T-helper 2 cell treated with Interferon-gamma antibody and Interleukin-4, amounts not matched to agents 100 ng/mL and 5 ng/mL, for 36 hours (primary cell): ENCODE measurements at regions not wholly inside any gene's neighbourhood (a gene's known extent, or its start where the extent isn't known, plus 50 kb on each side); places are given as distances from the start of the nearest gene placed in this dataset.
"Not testable (repeated sequence)": the region's sequence is repeated elsewhere in the genome, so short reads cannot be mapped to it uniquely, and the experiment has no call there.

Experiments used
- intact Hi-C: fragments of 100-400 bp; cut with micrococcal nuclease; formaldehyde crosslinking; loops from one replicate; pipeline ENCODE4 v1.15.1; 2023

DNA sequence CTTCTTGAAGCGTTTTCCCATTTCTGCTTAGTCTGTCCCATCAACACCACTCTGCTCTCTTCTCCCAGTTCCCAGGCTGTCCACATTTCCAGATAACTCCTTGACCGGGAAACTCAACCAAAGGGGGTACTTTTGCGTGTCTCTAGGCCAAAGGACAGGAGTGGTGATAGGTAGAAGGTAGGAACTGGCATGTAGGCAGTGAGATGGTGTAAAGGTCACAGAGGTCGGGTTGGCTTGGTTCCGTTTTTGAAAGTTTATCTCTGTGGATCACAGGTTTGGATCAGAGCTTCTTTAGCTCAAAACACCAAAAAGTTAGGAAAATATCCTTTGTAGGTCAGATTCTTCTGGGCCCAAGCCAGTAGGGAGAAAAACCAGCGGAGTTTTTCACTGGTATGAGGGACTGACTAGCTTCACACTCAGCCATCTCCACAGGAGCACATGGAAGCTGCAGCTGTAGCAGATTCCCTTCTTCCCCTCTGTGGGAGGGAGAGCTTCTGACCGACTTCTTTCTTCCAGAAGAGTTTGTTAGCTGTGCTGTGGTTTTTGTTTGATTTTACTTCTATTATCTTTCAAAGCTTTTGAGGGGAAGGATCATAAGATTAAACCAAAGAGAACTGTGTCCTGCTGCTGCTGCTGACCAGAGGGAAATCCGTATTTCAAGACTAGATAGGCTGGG lies 98.4 kb upstream of the DMRT1 start:
- intact Hi-C loops, result no loop called here

DNA sequence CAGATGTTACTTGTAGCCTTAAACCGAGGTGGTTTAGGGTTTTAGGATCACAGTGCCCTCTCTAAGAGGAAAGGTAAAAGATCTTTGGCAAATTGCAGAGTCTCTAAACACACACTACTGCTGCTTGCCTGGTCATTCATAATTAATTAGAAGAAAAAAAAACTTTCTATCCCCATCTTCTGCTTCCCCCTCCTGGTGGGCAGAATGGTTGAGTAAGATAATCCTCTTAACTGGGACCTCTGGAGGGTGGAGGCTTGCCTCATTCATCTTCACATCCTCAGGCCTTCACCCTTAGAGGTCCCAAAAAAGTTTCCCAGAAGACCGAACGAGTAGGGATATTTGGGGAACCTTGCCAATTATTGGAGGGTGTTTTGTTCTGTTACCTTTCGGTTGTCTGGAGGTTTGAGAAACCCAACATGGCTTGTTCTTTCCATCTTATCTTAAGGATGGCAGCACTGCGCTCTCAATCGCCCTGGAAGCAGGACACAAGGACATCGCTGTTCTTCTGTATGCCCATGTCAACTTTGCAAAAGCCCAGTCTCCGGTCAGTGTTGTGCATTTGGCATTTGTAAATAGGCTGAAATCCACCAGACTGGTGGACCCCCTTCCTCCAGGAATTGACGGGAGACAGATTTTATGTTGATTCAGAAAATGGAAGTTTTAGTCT lies 97.3 kb upstream of the DMRT1 start:
- intact Hi-C loops, result no loop called here

DNA sequence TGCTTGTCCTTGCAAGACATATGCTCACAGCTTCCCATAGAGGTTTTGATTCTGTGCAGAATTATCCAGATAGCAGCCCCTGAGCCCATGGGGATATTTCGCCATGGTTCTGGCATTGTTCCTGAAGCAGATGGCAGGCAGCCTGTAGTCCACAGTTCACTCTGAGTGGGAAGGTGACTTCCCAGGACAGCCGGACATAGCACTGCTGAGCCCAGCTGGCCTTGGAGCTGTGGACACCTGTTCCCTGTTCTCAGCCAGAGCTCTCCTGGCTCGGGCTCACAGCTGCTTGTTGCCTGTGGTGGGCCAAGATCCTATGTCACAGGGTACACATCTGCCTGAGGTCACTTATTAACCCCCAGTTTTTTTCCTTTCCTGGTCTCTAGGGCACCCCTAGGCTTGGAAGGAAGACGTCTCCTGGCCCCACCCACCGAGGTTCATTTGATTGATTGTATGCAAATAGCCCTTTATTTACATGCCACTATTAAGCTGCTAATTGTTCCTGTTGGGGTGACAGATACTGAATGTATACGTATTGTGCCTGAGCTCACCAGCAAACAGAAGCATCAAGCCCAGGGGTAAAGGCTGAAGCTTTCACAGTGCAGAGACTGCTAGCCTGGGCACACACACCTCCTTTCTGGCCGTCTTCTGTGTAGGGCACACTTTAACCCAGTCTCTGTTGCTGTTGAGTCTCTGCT lies 96.6 kb upstream of the DMRT1 start:
- intact Hi-C loops, result loop anchor here (5.0 kb wide), 1 partner anchor 38 kb away; no protein-coding TSS in a partner anchor

DNA sequence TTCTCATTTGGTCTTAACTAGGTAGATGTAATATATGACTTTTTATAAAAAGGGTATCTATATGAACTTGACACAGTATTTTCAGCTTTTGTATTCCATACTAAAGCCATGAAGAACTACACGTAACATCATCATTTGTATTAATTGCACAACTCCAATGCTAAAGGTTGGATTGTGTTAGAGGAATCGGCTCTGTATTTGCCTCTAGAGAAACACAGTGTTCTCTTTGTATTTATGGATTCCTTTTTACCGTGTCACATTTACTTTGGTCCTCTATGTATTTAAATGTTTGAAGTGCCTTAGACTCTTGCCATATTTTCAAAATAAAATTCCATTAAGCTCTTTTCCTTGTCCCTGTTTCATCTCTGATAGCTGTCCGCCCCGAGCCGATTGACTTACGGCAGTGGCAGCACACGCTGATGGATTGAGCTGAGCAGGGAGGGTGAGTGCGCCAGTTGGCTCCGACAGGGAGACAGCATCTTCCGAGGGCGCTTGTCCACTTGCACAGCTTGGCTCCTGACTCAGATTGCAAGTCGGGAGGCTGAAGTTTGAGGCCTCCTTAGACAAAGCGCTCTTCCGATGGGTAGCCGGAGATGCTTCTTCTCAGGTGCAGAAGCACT lies 95.6 kb upstream of the DMRT1 start:
- intact Hi-C loops, result loop anchor here (5.0 kb wide), 1 partner anchor 39 kb away; no protein-coding TSS in a partner anchor

DNA sequence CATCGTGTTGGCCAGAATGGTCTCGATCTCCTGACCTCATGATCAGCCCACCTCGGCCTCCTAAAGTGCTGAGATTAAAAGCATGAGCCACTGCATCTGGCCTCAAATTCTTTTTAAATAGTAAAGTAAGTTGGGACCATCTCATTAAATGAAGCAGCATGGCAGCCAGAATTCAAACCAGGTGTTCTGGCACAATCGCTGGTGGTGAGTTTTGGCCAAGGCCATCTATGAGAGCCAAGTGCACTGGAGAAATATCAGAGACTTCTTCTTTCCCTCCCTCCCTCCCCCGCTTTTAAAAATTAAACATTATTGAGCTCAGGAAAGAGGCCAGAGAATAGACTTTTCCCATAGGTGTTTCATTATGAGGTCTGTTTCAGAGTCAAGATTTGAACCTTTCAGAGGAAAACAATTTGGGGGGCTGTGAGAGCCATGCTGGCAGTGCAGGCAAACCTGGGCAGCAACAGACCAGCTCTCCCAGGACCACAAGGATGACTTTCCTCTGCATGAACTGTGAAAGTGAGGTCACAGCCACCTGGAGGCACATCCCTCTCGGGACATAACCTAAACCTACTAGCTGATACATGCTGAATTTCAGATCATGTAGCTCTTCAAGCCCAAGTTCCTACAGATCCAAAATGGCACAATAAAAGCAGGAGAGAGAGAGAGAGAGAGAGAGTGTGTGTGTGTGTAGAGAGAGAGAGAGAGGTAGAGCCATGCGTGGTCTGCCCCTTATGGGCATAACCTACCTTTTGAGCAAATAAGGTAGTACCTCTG lies 94.6 kb upstream of the DMRT1 start:
- intact Hi-C loops, result loop anchor here (5.0 kb wide), 1 partner anchor 40 kb away; no protein-coding TSS in a partner anchor

DNA sequence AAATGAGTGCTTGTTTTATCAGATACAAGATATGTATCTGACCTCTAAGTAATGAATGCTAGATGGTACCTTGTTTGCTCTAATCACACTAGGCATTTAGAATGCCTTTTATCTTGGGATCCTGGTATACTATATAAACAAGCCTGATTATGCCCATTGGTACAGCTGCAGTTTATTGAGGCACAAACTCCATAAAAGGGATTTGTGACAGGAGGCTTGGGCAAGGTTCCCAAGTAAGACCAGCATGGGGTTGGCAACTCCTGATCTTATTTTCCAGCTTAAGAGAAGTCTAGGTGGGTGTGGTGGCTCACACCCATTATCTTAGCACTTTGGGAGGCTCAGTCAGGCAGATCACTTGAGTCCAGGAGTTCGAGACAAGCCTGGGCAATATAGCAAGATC lies 93.9 kb upstream of the DMRT1 start:
- intact Hi-C loops, result loop anchor here (5.0 kb wide), 1 partner anchor 40 kb away; no protein-coding TSS in a partner anchor

DNA sequence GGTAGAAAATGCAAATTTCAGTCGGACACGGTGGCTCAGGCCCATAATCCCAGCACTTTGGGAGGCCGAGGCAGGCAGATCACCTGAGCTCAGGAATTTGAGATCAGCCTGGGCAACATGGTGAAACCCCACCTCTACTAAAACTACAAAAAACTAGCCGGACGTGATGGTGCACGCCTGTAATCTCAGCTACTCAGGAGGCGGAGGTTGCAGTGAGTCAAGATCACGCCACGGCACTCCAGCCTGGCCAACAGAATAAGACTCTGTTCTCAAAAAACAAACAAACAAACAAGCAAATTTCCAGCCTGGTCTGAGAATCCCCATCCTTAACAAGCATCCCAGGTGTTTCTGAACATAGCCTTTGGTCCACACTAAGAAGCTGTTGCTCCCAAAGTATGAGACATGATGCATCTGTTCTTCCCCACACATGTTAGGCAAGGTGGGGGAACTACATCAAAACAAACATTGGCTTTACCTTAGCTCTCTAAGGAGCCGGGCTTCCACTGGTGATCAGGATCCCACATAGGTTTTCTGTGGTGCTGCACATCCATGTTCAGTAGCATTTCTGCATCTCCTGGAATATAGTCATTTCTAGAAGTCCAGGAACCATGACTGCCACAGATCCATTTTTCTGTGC lies 92.5 kb upstream of the DMRT1 start:
- intact Hi-C loops, result loop anchor here (5.0 kb wide), 1 partner anchor 42 kb away; no protein-coding TSS in a partner anchor

DNA sequence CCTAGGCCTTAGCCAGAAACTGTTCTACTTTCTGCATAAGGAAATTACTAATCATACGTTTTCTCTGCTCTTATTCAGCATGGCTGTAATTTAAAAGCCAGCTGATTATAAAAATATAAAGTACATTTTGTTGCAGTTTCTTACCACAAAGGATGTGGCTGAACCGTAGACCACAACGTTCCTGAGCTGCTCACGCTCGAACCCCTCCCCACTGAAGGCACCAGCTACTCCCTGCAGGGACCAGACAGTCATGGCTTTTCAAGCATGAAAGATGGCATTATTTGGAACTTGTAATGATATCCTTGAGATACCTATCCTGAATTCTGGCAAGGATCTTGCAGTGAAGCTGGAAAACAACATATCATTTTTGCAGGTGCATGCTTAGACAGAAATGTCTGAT lies 91.8 kb upstream of the DMRT1 start:
- intact Hi-C loops, result loop anchor here (5.0 kb wide), 1 partner anchor 42 kb away; no protein-coding TSS in a partner anchor

DNA sequence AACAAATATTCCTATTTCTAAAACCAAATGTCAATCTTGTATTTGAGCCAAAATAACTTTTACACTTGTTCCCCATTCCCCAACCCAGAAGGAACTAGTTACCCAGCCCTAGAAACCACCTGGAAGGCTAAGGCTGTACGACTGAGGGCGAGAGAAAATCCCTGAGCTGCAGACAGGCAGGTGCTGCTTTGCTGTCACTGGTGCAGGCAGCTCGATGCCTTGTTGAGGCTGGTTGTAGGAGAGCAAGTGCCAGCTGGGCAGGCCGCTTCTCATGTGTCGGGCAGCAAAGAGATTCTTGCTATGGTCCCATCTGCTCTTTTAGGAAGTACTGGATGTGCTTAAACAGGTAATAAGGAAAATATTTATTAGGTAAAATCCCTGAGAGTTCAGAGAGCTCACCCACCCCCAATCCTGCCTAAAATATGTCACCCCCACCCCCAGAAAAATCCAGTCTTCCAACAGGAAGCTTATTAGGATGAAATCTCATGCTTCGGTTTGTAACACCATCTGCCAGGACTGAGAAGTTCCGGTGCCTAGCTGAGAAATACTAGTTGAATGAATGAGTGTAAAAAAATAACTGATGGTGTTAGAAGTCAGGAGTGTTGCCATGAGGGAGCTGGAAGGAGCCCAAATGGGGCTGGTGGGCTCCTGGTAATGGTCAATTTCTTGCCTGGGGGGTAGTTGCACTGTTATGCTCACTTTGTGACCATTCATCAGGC lies 91.1 kb upstream of the DMRT1 start:
- intact Hi-C loops, result no loop called here

DNA sequence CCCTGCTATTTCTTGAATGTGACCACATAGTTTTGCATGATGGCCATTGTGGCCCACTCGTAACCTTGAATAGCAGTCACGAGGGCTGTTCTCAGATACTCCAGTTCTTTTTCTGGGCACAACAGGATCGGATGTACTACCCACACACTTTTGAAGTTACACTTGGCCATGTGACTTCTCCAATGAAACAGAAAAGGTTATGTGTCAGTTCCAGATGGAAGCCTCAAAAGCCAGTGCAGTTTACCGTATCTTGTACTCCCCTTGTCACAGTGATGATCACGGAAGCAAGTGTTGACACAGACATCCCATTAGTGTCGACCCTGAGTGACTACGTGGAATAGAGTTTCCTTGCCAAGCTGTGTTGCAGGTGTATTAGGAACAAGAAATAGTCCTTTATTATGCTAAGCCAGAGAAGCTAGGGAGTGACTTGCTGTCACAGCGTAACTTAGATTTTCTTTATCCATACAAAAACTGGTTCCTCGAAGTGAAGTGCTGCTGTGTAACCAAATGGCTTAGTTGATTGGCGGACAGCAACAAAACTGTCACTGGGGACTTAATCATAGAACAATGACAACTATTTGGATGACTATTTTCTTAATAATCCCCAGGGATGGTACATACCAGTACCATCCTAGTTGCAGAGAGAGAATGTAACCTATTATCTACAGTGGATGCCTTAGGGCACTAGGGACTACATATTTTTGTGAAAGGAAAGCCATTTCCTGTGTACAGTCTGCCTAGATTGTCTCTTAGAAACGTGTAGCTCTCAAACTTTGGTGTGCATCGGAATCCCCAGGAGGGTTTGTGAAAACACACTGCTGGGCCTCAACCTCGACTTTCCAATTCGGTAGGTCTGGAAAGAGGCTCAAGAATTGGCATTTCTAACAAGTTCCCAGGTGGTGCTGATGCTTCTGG lies 90.1 kb upstream of the DMRT1 start:
- intact Hi-C loops, result no loop called here

DNA sequence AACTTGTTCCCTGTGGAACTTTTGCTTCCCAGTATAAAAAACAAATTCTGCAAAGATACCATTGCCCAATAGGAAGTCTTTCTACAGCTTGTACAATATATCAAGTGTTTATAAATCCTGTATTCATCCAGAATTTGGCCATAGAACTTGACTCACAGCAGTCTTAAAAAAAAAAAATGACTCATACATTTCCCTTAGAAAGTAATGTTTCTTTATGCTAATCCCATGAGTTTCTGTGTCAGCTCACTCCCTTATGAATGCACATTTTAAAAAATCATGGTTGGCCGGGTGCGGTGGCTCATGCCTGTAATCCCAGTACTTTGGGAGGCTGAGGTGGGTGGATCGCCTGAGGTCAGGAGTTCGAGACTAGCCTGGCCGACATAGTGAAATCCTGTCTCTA lies 89.3 kb upstream of the DMRT1 start:
- intact Hi-C loops, result no loop called here

DNA sequence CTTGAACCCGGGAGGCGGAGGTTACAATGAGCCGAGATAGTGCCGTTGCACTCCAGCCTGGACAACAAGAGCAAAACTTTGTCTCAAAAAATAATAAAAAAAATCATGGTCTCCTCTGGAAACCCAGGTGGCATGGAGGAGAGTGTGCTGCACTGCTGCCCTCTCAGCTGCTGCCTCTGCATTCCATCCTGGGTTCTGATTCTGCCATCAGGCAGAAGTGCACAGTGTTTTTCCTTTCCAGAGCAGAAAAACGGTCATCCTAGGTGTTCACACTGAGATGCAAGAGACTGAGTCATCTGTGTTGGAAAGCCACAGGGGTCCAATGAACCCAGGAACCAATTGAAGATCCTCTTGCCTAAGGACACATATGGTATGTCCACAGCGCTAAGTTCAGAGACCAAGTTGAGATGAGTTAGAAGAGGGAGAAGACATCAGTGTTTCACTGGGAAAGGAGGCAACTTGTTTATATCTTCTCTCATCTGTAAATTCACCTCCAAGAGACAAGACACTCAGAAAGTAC lies 88.8 kb upstream of the DMRT1 start:
- intact Hi-C loops, result no loop called here

DNA sequence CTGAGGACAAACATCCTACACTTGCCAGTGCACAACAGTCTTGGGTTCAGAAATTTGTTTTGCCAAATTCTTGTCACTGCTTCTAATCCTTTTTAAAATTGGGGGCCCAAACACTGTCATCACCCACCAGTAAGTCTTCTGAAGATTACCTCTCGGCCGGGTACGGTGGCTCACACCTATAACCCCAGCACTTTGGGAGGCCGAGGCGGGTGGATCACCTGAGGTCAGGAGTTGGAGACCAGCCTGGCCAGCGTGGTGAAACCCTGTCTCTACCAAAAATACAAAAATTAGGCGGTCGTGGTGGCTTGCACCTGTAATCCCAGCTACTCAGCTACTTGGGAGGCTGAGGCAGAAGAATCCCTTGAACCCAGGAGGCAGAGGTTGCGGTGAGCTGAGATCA lies 87.8 kb upstream of the DMRT1 start:
- intact Hi-C loops, result not testable (repeated sequence)

DNA sequence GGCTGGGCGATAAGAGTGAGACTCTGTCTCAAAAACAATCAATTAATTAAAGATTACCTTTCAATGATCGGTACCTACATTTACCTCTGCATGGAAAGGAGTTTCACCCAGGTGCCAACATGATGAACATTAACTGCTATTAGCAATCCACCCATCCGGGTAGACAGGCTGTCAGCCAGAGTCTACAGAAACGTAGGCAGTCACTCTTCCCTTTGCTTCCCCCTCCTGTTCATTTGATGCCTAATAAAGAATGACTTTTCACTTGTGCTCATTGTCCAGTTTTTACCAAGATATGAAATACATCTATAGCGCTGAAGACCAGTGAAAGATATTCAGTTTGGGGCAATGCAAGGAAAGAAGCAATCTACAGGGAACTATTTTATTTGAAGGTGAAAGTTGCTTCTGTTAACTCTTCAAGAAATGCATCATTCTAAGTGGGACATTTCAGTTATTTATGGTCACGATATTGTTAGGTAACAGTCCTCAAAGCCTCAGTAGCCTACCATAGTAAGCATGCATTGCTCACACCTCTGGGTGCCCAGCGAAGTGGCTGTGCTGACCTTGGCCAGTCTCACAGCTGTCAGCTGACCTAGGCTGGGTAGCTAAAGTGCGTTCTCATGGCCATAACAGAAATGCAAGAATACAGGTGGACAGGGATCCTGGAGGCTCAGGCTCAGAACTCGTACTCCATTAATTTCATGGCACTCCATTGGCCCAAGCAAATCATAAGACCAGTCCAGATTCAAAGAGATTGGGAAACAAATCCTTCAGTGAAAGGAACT lies 87.2 kb upstream of the DMRT1 start:
- intact Hi-C loops, result no loop called here

DNA sequence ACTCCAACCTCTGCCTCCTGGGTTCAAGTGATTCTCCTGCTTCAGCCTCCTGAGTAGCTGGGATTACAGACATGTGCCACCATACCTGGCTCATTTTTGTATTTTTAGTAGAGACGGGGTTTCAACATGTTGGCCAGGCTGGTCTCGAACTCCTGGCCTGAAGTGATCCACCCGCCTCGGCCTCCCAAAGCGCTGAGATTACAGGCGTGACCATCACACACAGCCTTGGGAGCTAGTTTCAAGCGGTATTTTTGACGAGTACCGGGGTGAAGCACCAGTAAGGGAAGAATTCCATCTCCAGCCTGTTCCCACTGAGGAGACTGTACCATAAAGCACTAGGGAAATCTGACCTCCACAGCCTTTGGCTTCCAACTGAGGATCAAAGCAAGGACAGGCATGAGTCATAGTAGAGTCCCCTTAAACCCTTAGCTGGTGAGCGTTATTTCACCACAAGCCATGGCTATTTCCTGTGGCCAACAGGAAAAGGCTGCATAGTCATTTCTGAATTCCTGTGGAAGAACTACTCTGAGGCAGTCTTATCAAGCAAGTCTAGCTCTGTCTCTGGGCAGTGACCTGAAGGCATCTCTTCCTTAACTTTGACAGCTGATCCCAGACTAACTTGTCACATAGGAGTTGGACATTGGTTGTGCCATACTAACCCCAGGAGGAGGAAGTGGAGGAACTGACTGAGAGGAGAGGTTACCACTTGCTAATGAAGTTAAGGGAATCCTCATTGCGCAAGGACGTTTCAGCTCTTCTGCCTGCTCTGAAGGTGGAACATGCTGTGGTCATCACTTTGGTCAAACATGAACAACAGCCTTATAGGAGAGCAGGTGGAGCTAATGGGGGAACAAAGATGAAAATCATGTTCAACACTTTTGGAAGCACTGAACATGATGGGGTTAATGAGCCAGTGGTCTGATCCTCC lies 85.8 kb upstream of the DMRT1 start:
- intact Hi-C loops, result no loop called here

DNA sequence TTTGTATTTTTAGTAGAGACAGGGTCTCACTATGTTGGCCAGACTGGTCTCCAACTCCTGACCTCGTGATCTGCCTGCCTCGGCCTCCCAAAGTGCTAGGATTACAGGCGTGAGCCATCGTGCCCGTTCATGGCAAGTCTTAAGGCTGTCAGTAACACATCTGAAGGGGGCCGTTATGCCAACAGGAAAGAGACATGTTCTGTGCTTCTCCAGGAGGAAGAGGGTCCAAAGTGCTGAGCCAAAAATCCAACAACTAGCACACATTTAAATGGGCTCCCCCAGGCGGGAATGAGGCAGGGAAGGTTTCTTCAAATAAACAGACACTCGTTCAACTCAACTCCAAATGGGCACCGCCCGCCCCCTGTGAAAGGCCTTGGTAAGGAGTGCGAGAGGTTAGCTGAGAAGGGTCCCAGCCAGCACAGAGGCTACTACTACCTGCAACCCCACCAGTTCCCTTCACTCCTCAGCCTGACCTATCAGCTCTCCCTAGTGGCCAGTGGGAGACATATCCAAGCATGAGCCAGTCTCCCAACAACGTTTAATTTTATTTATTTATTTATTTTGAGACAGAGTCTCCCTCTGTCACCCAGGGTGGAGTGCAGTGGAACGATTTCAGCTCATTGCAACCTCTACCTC lies 84.1 kb upstream of the DMRT1 start:
- intact Hi-C loops, result no loop called here
